B cell (primary cell): ENCODE measurements at regions not wholly inside any gene's neighbourhood (a gene's known extent, or its start where the extent isn't known, plus 50 kb on each side); places are given as distances from the start of the nearest gene placed in this dataset.
"Not testable (repeated sequence)": the region's sequence is repeated elsewhere in the genome, so short reads cannot be mapped to it uniquely, and the experiment has no call there.

Experiments used
- EZH2 ChIP-seq: IDR thresholded peaks from 2 replicates; pipeline ENCODE4 v1.6.1; 2012; ENCODE audit warnings: borderline replicate concordance, low read depth, mild to moderate bottlenecking, moderate library complexity, low read length; ENCODE audit not compliant: insufficient read depth, poor library complexity, severe bottlenecking
- TF ChIP-seq, protein P1 (sequence below): fragments of 200-600 bp; IDR thresholded peaks from one replicate; pipeline ENCODE4 v1.8.0; 2022; ENCODE audit warnings: antibody characterized with exemption, mild to moderate bottlenecking

DNA sequence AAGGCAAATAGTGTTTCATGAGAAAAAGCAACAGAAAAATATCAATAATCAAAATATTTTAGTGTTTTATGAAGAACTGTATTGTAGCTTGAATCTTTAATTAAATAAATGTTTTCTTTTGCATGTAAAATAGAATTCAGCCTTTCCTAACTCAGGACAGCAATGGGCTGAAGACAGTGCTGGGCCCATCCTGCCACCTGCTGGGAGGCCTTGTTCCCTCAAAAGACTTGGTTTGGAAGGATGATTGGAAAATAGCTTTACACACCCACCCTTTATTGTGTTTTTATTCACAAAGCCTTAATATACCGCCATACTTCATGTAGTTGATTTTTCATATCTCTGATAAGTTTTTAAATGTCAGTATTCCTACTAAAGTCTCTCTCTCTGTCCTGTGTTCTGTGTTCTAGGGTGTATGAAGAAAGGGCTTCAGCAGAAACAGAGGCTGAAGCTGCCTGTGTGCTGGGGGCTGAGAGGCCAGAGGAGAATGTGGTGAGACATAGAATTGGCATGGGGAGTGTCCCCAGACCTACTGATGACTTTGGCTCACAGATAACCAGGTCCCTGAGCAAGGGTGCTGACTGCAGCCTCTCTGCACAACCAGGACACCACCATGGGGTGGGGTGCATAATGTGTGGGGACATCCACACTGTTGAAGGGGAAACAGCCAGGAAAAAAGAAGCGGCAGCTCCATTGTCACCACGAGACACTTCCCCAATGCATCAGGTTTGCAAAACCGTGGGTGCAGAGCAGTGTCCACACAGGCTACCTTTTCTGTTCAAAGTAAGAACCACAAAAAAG lies 286.0 kb upstream of the WSB1 start:
- TF ChIP-seq, protein P1, sequence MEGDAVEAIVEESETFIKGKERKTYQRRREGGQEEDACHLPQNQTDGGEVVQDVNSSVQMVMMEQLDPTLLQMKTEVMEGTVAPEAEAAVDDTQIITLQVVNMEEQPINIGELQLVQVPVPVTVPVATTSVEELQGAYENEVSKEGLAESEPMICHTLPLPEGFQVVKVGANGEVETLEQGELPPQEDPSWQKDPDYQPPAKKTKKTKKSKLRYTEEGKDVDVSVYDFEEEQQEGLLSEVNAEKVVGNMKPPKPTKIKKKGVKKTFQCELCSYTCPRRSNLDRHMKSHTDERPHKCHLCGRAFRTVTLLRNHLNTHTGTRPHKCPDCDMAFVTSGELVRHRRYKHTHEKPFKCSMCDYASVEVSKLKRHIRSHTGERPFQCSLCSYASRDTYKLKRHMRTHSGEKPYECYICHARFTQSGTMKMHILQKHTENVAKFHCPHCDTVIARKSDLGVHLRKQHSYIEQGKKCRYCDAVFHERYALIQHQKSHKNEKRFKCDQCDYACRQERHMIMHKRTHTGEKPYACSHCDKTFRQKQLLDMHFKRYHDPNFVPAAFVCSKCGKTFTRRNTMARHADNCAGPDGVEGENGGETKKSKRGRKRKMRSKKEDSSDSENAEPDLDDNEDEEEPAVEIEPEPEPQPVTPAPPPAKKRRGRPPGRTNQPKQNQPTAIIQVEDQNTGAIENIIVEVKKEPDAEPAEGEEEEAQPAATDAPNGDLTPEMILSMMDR, result not testable (repeated sequence)
- not testable (repeated sequence) for TF ChIP-seq EZH2
